ENCODE measurements at regions not wholly inside any gene's neighbourhood (a gene's known extent, or its start where the extent isn't known, plus 50 kb on each side); places are given as distances from the start of the nearest gene placed in this dataset.

DNA sequence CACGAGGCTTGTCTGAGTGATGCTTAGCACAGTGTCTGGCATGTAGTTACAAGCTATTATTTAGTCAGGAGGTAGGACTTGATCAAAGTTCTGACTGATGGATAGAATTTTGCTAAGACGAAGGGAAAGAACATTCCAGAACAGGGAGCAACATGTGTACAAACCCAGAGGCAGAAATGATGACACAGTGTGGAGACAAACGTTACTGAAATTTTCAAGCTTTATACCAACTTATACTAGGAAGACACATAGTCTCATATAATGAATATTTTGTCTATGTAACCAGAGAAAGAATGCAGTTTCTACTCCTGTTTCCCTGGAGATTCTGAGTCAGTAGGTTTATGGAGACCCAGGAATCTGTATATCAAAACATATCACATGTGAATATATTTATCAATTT is 123.4 kb downstream of the FAM124B start:
- DNase-seq = no peak
- Mint-ChIP-seq H3K4me3 (ENCODE audit: unreplicated experiment) (no peak overlapping the region), H3K36me3 (ENCODE audit: unreplicated experiment) (no peaks in the 10 kb centered on the region), H3K27ac (ENCODE audit: unreplicated experiment) (no peak overlapping the region), H3K9me3 (ENCODE audit: unreplicated experiment) (peaks cover 2% of the 10 kb centered on the region), H3K27me3 (ENCODE audit: unreplicated experiment) (no peaks in the 10 kb centered on the region), H3K4me1 (ENCODE audit: low read depth, unreplicated experiment) (no peaks in the 10 kb centered on the region)
- TF ChIP-seq, protein P1, sequence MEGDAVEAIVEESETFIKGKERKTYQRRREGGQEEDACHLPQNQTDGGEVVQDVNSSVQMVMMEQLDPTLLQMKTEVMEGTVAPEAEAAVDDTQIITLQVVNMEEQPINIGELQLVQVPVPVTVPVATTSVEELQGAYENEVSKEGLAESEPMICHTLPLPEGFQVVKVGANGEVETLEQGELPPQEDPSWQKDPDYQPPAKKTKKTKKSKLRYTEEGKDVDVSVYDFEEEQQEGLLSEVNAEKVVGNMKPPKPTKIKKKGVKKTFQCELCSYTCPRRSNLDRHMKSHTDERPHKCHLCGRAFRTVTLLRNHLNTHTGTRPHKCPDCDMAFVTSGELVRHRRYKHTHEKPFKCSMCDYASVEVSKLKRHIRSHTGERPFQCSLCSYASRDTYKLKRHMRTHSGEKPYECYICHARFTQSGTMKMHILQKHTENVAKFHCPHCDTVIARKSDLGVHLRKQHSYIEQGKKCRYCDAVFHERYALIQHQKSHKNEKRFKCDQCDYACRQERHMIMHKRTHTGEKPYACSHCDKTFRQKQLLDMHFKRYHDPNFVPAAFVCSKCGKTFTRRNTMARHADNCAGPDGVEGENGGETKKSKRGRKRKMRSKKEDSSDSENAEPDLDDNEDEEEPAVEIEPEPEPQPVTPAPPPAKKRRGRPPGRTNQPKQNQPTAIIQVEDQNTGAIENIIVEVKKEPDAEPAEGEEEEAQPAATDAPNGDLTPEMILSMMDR (IDR thresholded peaks at IDR 0.05; ENCODE audit: partially characterized antibody, unreplicated experiment) = no peak

DNA sequence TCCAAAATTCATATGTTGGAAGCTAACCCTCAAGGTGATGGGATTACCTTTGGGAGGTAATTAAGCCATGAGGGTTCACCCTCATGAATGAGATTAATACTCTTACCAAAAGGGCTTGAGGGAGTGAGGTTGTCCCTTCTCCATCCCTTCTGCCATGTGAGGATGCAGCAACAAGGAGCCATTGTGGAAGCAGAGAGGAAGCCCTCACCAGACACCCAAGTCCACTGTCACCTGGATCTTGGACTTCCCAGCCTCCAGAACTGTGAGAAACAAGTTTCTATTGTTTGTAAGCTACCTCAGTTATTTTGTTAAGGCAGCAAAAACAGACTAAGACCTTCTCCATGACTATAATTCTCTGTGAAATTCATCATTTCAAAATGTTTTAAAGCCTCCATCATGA is 125.7 kb downstream of the FAM124B start:
- H3K9me3 Mint-ChIP-seq (ENCODE audit: unreplicated experiment) = peaks cover under 1% of the 10 kb centered on the region
- no peaks in the 10 kb centered on the region for H3K27me3 Mint-ChIP-seq (ENCODE audit: unreplicated experiment)
- TF ChIP-seq, protein P1 (IDR thresholded peaks at IDR 0.05; ENCODE audit: partially characterized antibody, unreplicated experiment) = no peak
- no peak for DNase-seq
- H3K4me3 Mint-ChIP-seq (ENCODE audit: unreplicated experiment) = no peak overlapping the region
- H3K36me3 Mint-ChIP-seq (ENCODE audit: unreplicated experiment) = no peaks in the 10 kb centered on the region
- no peak overlapping the region for H3K27ac Mint-ChIP-seq (ENCODE audit: unreplicated experiment)
- no peaks in the 10 kb centered on the region for H3K4me1 Mint-ChIP-seq (ENCODE audit: low read depth, unreplicated experiment)

DNA sequence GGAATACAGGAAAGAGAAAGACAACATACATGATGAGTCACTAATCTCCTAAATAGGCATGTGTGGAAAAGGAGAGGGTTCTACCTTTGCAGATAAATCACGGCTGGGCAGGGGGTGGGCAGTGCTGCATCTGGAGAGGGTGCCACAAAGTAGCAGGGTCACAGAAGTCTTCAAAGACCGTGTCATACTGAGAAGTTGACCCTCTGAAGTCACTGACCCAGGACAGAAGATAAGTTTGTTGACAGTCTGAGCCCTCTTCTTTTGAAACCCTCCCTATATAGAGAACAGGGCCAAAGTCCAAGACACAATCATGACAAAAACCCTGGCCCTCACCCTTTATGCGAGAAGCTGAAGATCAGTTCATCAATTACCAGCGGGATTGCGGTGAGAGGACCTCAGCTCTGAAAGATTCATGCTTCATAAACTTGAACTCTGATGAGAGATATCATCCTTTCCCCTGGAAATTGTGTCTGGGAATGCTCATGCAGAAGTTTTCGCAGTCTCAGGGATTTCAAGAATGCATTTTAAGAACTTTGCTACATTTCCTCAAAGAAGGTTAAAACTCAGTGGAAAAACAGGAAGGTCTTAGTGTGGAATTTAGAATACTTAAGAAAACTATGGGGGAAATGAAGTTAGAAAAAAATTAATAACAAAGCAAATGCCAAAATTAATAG is 129.5 kb downstream of the FAM124B start:
- no peaks in the 10 kb centered on the region for H3K36me3 Mint-ChIP-seq (ENCODE audit: unreplicated experiment)
- DNase-seq = no peak
- no peak overlapping the region for H3K27ac Mint-ChIP-seq (ENCODE audit: unreplicated experiment)
- no peaks in the 10 kb centered on the region for H3K4me1 Mint-ChIP-seq (ENCODE audit: low read depth, unreplicated experiment)
- TF ChIP-seq, protein P1 (IDR thresholded peaks at IDR 0.05; ENCODE audit: partially characterized antibody, unreplicated experiment) = no peak
- no peak overlapping the region for H3K4me3 Mint-ChIP-seq (ENCODE audit: unreplicated experiment)
- H3K9me3 Mint-ChIP-seq (ENCODE audit: unreplicated experiment) = no peaks in the 10 kb centered on the region
- H3K27me3 Mint-ChIP-seq (ENCODE audit: unreplicated experiment) = no peaks in the 10 kb centered on the region

DNA sequence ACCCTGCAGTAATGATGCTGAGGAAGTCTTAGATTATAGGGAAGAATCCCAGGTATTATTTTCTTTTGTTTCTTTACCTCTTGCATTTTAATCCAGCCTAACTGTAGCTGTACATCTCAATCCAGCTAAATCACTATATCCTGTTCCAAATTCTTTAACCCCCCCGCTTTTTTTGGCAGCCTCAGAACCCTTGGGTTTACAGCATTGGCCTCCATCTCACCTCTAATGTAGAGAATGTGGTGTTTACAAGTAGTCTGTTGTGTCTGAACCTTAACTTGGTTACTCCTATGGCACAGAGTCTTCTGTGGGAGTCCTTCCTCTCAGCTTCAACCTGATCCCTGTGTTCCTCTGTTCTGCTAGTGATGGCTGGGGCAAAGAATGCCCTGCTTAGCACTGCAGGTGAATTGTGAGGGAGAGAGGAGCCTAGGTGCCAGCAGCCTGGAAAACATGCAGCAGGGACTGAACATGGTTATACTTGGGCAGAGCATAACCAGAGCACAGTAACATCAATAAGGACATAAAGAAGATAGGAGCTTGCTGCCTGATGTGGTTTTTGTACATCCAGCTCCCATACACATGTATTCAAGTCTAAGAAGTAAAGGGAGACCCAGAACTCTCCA is 130.2 kb downstream of the FAM124B start:
- DNase-seq = no peak
- Mint-ChIP-seq H3K4me1 (ENCODE audit: low read depth, unreplicated experiment) (no peaks in the 10 kb centered on the region), H3K9me3 (ENCODE audit: unreplicated experiment) (no peaks in the 10 kb centered on the region), H3K4me3 (ENCODE audit: unreplicated experiment) (no peak overlapping the region), H3K27ac (ENCODE audit: unreplicated experiment) (no peak overlapping the region), H3K27me3 (ENCODE audit: unreplicated experiment) (no peaks in the 10 kb centered on the region), H3K36me3 (ENCODE audit: unreplicated experiment) (no peaks in the 10 kb centered on the region)
- TF ChIP-seq, protein P1 (IDR thresholded peaks at IDR 0.05; ENCODE audit: partially characterized antibody, unreplicated experiment) = no peak

DNA sequence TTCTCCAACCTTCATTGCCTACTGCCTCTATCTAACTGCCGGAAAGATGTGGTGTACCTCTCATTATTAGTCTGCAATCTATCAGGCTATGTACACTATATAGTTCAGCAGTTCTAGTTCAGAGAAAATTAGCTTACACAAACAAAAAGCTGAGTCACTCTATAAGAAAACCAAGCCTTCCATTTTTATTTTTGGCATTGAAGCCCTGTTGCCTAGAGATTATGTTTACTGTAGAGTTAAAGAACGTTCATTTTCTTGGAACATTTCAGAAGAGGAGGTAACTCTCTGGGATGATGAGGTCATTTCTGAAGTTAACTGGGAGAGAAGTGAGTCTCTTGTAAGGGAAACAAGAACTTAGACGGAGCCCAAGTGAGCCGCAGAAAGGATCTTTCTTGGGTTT is 133.5 kb downstream of the FAM124B start:
- Mint-ChIP-seq H3K9me3 (ENCODE audit: unreplicated experiment) (no peaks in the 10 kb centered on the region), H3K36me3 (ENCODE audit: unreplicated experiment) (no peaks in the 10 kb centered on the region), H3K27me3 (ENCODE audit: unreplicated experiment) (no peaks in the 10 kb centered on the region), H3K4me3 (ENCODE audit: unreplicated experiment) (no peak overlapping the region), H3K27ac (ENCODE audit: unreplicated experiment) (no peak overlapping the region), H3K4me1 (ENCODE audit: low read depth, unreplicated experiment) (no peaks in the 10 kb centered on the region)
- TF ChIP-seq, protein P1 (IDR thresholded peaks at IDR 0.05; ENCODE audit: partially characterized antibody, unreplicated experiment) = no peak
- no peak for DNase-seq

All from glutamatergic neuron (in vitro differentiated cells).